HCT116 (cell line): ENCODE measurements at regions not wholly inside any gene's neighbourhood (a gene's known extent, or its start where the extent isn't known, plus 50 kb on each side); places are given as distances from the start of the nearest gene placed in this dataset.

Source experiments
- ATAC-seq: fragments of 200-7000 bp; cut with Tn5 transposase; 2 replicates; pipeline ENCODE4 v1.9.1; 2020; ENCODE audit warnings: mild to moderate bottlenecking, moderate library complexity
- BruUV-seq: library from RNA; stranded (reverse); fragments of 400-500 nt; replicated peaks from 2 replicates; lab custom pipeline; 2021; lab: Mats Ljungman, UMichigan
- CTCF ChIA-PET: fragments of 300-600 bp; sonication (Branson Sonifier 250); formaldehyde crosslinking; loops from one replicate; lab custom pipeline; 2021; ENCODE audit warnings: antibody characterized with exemption; lab: Charles Lee
- POLR2A ChIA-PET: fragments of 300-600, 350-600 bp; sonication (Branson Sonifier 250); formaldehyde crosslinking; loops from one replicate; lab custom pipeline; 2021; ENCODE audit warnings: antibody characterized with exemption; lab: Charles Lee
- RAD21 ChIA-PET, 2 experiments: fragments of 300-600 bp; sonication (Branson Sonifier 250); formaldehyde crosslinking; loops; one replicate each; lab custom pipeline; 2023; ENCODE audit warnings: low total read pairs in 2 of 2; ENCODE audit not compliant: uncharacterized antibody in 2 of 2, unreplicated experiment in 2 of 2, low non-redundant PET in 1 of 2; lab: Charles Lee
- DNase-seq: peaks from one replicate; pipeline ENCODE4 v3.0.0-alpha.2; 2010; ENCODE audit warnings: low read depth, low spot score
- H2AFZ ChIP-seq: fragments of 200-600 bp; shearing (Covaris generic), sonication (generic); 2 replicates; pipeline ENCODE4 v1.6.1; 2017; ENCODE audit warnings: low read depth, mixed run types, mixed read lengths, antibody characterized with exemption, low read length; ENCODE audit not compliant: poor library complexity, severe bottlenecking
- H3K27ac ChIP-seq: 2 replicates; pipeline ENCODE4 v1.5.1; 2012; ENCODE audit warnings: low read depth, low read length
- H3K27me3 ChIP-seq: fragments of 200-600 bp; sonication (generic); 2 replicates; pipeline ENCODE4 v1.6.1; 2016; ENCODE audit warnings: mixed run types, low read length, mixed read lengths; ENCODE audit not compliant: insufficient read depth
- H3K36me3 ChIP-seq, 2 experiments: fragments of 200-500 bp in 1 of 2; fragments of 200-600 bp in 1 of 2; sonication (Bioruptor generic) in 1 of 2; sonication (generic) in 1 of 2; 2 replicates each; pipeline versions ENCODE4 v1.5.1 to v1.6.1; 2014 to 2016; ENCODE audit warnings: low read length in 2 of 2, inconsistent platforms in 1 of 2, mixed read lengths in 1 of 2, mixed run types in 1 of 2; ENCODE audit not compliant: insufficient read depth in 2 of 2, control insufficient read depth in 1 of 2
- H3K4me1 ChIP-seq, 2 experiments: fragments of 200-600 bp in 1 of 2; sonication (generic) in 1 of 2; 2 replicates each; pipeline versions ENCODE4 v1.5.1 to v1.6.1; 2012 to 2017; ENCODE audit warnings: low read length in 2 of 2, inconsistent platforms in 1 of 2, mild to moderate bottlenecking in 1 of 2, mixed read lengths in 1 of 2, mixed run types in 1 of 2, moderate library complexity in 1 of 2; ENCODE audit not compliant: insufficient read depth in 2 of 2, control insufficient read depth in 1 of 2
- H3K4me2 ChIP-seq: fragments of 200-600 bp; sonication (generic); 2 replicates; pipeline ENCODE4 v1.6.1; 2017; ENCODE audit warnings: mixed run types, low read length, mixed read lengths
- H3K4me3 ChIP-seq, 2 experiments: fragments of 200-600 bp in 1 of 2; sonication (generic) in 1 of 2; replicated peaks in 1 of 2; 2 replicates each; pipeline ENCODE4 v1.5.1; 2011 to 2016; ENCODE audit warnings: low read length in 2 of 2, control low read depth in 1 of 2, low read depth in 1 of 2, mild to moderate bottlenecking in 1 of 2, mixed read lengths in 1 of 2, mixed run types in 1 of 2
- H3K79me2 ChIP-seq: fragments of 200-600 bp; sonication (generic); 2 replicates; pipeline ENCODE4 v1.6.1; 2017; ENCODE audit warnings: mild to moderate bottlenecking, mixed run types, low read length, moderate library complexity, mixed read lengths; ENCODE audit not compliant: insufficient read depth
- H3K9ac ChIP-seq: fragments of 200-600 bp; sonication (generic); 2 replicates; pipeline ENCODE4 v1.6.1; 2016; ENCODE audit warnings: low read length, mixed read lengths
- H3K9me2 ChIP-seq: fragments of 200-600 bp; sonication (generic), shearing (Covaris generic); 2 replicates; pipeline ENCODE4 v1.6.1; 2017; ENCODE audit warnings: mixed run types, mild to moderate bottlenecking, moderate library complexity; ENCODE audit not compliant: insufficient read depth
- H3K9me3 ChIP-seq, 2 experiments: fragments of 200-500 bp in 1 of 2; fragments of 200-600 bp in 1 of 2; sonication (Bioruptor generic) in 1 of 2; sonication (generic) in 1 of 2; 2 replicates each; pipeline ENCODE4 v1.6.1; 2014 to 2017; ENCODE audit warnings: low read length in 2 of 2, mixed read lengths in 2 of 2, inconsistent platforms in 1 of 2, low read depth in 1 of 2, mild to moderate bottlenecking in 1 of 2, mixed run types in 1 of 2, moderate library complexity in 1 of 2; ENCODE audit not compliant: control insufficient read depth in 1 of 2, insufficient read depth in 1 of 2
- H4K20me1 ChIP-seq: fragments of 200-600 bp; sonication (generic), shearing (Covaris generic); 2 replicates; pipeline ENCODE4 v1.6.1; 2017; ENCODE audit warnings: mixed run types, mild to moderate bottlenecking, moderate library complexity; ENCODE audit not compliant: insufficient read depth
- CBX3 ChIP-seq: IDR thresholded peaks from 2 replicates; pipeline ENCODE4 v1.6.1; 2012; ENCODE audit warnings: low read depth
- EGR1 ChIP-seq: IDR thresholded peaks from 2 replicates; pipeline ENCODE4 v1.6.1; 2012; ENCODE audit warnings: low read depth
- EZH2 ChIP-seq: fragments of 200-600 bp; sonication (generic); IDR thresholded peaks from 2 replicates; pipeline ENCODE4 v1.6.1; 2017; ENCODE audit warnings: antibody characterized with exemption, mixed run types
- MAX ChIP-seq: IDR thresholded peaks from 2 replicates; pipeline ENCODE4 v1.6.1; 2012
- POLR2A ChIP-seq: IDR thresholded peaks from 2 replicates; pipeline ENCODE4 v1.7.0; 2011; ENCODE audit warnings: borderline replicate concordance; ENCODE audit not compliant: insufficient read depth, insufficient read length; ENCODE audit errors: extremely low read depth
- POLR2AphosphoS5 ChIP-seq: IDR thresholded peaks from 2 replicates; pipeline ENCODE4 v1.6.1; 2011; ENCODE audit warnings: mild to moderate bottlenecking, low read depth, low read length, moderate library complexity
- REST ChIP-seq: IDR thresholded peaks from 2 replicates; pipeline ENCODE4 v1.6.1; 2012; ENCODE audit warnings: low read depth
- SP1 ChIP-seq: IDR thresholded peaks from 2 replicates; pipeline ENCODE4 v1.6.1; 2012; ENCODE audit warnings: low read depth
- intact Hi-C: fragments of 100-400 bp; cut with micrococcal nuclease; formaldehyde crosslinking; loops from 2 replicates; pipeline ENCODE4 v1.10.0; 2022

- Histone ChIP-seq H3K27me3 (no peaks in the 10 kb centered on the region), H3K79me2 (no peaks in the 10 kb centered on the region), H3K9me2 (no peaks in the 10 kb centered on the region), H3K4me2 (no peak overlapping the region), H3K4me1 (no peaks in the 10 kb centered on the region), H3K36me3 (no peaks in the 10 kb centered on the region), H3K27ac (no peak overlapping the region), H2AFZ (no peak overlapping the region), H3K9me3 (no peaks in the 10 kb centered on the region), H3K4me3 (no peak overlapping the region), H4K20me1 (no peaks in the 10 kb centered on the region), H3K9ac (no peak overlapping the region)
- intact Hi-C loops, result no loop called here
- RAD21 ChIA-PET, result no interaction called here
- ATAC-seq (no peak), DNase-seq (no peak)
- BruUV-seq, result no TSS peak
- CTCF ChIA-PET, result no interaction called here
- POLR2A ChIA-PET, result no interaction called here
- no peak for TF ChIP-seq CBX3
- no peak for TF ChIP-seq SP1
- TF ChIP-seq MAX, result no peak
- TF ChIP-seq EZH2, result no peak
- no peak for TF ChIP-seq EGR1
These were observed 750.6 kb downstream of the DIAPH3 start for GRCh38 chr13:59413126-59413525.

GRCh38 chr13:59414006-59414405 is 749.7 kb downstream of the DIAPH3 start:
- no peaks in the 10 kb centered on the region for H3K27me3 ChIP-seq
- no peaks in the 10 kb centered on the region for H3K36me3 ChIP-seq
- TF ChIP-seq POLR2A, result no peak
- TF ChIP-seq REST, result no peak
- TF ChIP-seq POLR2AphosphoS5, result no peak
- intact Hi-C loops, result no loop called here
- H2AFZ ChIP-seq, result no peak overlapping the region
- H3K4me1 ChIP-seq, result no peaks in the 10 kb centered on the region
- no peak for DNase-seq
- no peak overlapping the region for H3K4me3 ChIP-seq
- POLR2A ChIA-PET, result no interaction called here
- no peak overlapping the region for H3K4me2 ChIP-seq
- H3K79me2 ChIP-seq, result no peaks in the 10 kb centered on the region
- no peaks in the 10 kb centered on the region for H3K9me2 ChIP-seq
- no peaks in the 10 kb centered on the region for H4K20me1 ChIP-seq
- BruUV-seq, result no TSS peak
- H3K9ac ChIP-seq, result no peak overlapping the region
- H3K9me3 ChIP-seq, result no peaks in the 10 kb centered on the region
- RAD21 ChIA-PET, result no interaction called here
- CTCF ChIA-PET, result no interaction called here
- no peak overlapping the region for H3K27ac ChIP-seq
- no peak for ATAC-seq
